HG02678 (cell line): ENCODE measurements at regions not wholly inside any gene's neighbourhood (a gene's known extent, or its start where the extent isn't known, plus 50 kb on each side); places are given as distances from the start of the nearest gene placed in this dataset.

Experiments
- ATAC-seq: cut with Tn5 transposase; IDR thresholded peaks from one replicate; pipeline ENCODE4 v1.9.1; 2021; ENCODE audit warnings: mild to moderate bottlenecking, moderate library complexity; ENCODE audit not compliant: unreplicated experiment

GRCh38 chr18:72100465-72101004 is 443.6 kb downstream of the CBLN2 start:
- no peak for ATAC-seq

DNA sequence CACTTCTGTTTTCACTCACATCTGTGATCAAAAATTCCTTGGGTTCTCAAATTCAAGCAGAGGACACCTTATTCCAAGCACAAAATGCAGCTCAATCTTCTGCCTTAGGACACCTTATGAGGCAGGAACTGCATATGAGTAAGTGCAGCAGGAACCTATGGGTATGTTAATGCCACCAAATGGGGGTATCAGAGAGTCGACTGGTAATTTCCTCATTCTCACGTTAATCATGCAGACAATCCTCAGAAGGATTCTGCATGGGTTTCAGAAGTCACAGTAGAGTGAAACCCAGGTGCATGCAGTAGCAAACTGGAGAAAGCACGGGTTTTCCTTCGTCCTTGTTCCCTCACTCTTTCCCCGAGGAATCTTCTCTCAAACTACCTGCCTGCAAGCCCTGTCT is 452.8 kb downstream of the CBLN2 start:
- ATAC-seq, result no peak

- no peak for ATAC-seq
These were observed 454.7 kb downstream of the CBLN2 start for GRCh38 chr18:72089432-72089831.

DNA sequence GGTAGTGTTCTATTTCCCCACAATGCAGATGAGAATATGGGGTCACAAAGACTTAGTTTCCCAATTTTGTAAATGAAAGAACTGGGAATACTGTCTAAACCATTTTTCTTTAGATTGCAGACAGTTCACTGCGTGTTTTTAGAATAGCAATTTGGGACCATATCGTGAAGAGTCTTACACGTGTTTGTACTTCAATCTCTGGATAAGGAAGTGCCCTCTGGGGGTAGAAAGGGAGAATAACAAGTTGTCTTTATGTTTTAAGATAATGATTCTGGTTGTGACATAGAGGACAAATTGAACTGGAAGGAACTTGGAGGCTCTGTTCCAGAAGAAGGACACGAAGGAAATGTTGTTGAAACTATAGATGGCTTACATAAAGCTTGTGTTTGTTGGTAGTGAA is 457.7 kb downstream of the CBLN2 start:
- ATAC-seq, result no peak

DNA sequence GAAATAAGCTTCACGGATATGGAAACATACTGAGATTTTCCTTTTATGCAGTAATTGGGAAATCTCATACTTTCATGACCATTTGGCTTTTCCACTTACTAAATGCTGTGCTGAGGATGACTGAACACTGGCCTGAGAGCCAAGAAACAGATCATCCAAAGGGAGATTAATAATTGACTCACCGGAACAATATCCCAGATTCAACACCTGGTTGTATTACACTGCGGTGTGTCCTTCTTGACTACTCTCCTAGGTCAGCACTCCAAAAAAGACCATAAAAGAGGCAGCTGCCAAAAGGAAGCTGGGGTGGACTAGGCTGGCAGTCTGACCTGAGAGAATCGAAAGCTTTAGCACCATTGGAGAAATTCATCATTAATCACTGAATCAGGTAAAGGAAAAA is 469.1 kb downstream of the CBLN2 start:
- ATAC-seq, result no peak

DNA sequence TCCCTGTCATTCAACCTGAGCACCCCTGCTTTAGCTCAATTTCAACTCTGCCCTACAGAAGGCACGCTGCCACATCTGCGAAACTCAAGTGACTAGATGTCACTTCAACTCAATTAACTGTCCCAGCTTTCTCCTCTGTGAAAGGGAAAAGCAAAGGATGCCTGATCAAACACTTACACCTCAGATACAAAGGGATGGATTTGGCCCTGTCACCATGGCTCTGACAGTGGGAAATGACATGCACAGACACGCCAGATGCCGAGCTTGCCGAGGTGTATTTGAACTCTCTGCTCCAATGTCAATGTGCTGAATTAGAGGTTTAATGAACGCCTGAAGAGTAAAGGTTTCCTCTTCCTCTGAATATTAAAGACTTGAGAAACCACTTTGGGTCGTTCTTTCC is 481.1 kb downstream of the CBLN2 start:
- no peak for ATAC-seq

DNA sequence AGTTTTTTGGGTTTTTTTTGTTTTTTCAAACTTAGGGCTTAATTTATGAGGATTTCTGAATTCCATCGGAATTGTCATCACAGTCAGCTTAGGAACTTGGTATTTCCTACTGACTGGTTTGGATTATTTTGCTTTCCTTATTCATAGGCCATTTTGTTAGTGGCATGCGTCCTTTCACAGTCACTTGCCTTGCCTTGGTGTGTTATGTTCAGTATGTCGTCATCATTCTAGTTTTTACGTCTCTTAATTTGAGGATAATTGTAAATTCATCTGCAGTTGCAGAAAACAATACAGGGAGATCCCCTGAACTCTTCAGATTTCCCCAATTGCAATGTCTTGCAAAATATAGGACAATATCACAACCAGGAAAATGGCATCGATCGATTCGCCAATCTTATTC is 485.3 kb downstream of the CBLN2 start:
- ATAC-seq, result no peak

GRCh38 chr18:72056171-72056570 is 488.0 kb downstream of the CBLN2 start:
- ATAC-seq, result no peak

GRCh38 chr18:72041313-72042032 is 502.7 kb downstream of the CBLN2 start:
- no peak for ATAC-seq

- ATAC-seq, result no peak
These were observed 530.7 kb downstream of the CBLN2 start for GRCh38 chr18:72013427-72013850.

GRCh38 chr18:71998547-71999097 is 545.5 kb downstream of the CBLN2 start:
- no peak for ATAC-seq

GRCh38 chr18:71995904-71996465 is 548.2 kb downstream of the CBLN2 start:
- ATAC-seq, result no peak

- no peak for ATAC-seq
These were observed 549.9 kb downstream of the CBLN2 start for GRCh38 chr18:71994273-71994672.

GRCh38 chr18:71989616-71990015 is 554.5 kb downstream of the CBLN2 start:
- no peak for ATAC-seq

DNA sequence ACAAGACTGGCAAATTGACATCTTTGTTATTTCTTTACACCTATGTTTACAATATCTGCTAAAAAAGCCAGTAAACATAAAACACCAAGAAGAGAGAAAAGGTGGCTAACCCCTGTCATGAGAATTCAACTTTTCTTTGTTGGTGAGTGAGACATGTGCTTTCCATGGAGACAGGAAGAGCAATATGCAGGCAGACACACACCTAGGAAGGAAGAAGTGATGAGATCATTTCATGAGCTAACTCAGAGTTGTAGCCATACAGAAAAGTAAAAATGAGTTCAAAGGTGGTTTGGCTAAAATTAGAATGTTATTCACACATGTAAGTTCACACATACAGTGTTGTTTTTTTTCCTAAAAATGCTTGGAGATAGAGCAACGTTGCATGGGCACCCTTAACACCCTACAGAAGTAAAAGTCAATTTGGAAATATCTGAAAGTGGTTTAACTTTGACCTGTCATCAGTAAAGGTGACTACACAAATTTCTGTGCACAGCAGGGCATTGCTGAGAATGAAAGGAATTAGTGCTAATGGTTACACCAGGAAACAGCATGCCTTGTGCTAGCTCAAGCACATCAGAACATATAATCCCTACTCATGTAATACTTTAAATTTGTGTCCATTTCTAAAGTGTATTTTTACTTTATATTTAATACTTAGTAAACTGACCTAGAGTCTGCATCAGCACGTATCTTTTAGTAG is 557.6 kb downstream of the CBLN2 start:
- ATAC-seq, result no peak

DNA sequence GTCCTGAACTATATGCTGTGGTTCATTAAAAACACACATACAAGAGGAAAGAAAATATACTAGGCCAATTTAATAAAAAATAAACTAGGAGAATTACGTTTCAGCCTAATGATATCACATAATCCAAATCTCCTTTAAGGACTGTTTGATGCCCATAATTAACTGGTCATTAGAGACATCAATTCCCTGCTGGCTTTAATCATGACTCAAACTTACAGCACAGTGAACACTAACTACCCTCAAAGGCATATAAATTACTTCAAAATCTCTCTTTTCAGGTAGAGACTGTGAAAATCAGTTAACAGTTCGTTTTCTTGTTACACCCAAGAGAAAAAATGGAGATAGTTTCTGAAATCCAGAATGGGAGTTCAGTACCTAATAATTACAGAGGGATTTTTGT is 567.4 kb downstream of the CBLN2 start:
- no peak for ATAC-seq

- ATAC-seq, result no peak
These were observed 577.4 kb downstream of the CBLN2 start for GRCh38 chr18:71966791-71967190.

- no peak for ATAC-seq
These were observed 585.5 kb downstream of the CBLN2 start for GRCh38 chr18:71958605-71959004.

DNA sequence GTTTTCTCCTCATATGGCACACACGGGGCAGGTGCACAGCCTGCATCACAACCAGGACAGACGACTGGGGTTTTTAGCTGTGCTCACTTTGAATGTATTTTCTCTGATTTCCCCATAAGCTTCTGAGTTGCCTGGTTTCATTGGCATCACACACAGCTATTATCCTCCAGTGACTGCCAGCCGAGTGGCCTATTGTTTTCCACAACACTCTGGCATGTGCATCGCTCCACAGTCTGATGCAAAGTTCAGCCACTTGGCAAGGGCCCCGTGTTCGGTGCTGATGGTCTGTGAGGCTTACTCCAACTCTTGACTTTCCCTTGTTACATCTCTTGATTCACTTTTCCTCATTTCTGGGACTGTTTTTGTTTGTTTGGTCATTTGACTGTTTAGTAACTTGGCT is 593.1 kb downstream of the CBLN2 start:
- no peak for ATAC-seq

- no peak for ATAC-seq
These were observed 601.7 kb downstream of the CBLN2 start for GRCh38 chr18:71942433-71942832.

GRCh38 chr18:71939483-71939882 is 604.7 kb downstream of the CBLN2 start:
- ATAC-seq, result no peak

DNA sequence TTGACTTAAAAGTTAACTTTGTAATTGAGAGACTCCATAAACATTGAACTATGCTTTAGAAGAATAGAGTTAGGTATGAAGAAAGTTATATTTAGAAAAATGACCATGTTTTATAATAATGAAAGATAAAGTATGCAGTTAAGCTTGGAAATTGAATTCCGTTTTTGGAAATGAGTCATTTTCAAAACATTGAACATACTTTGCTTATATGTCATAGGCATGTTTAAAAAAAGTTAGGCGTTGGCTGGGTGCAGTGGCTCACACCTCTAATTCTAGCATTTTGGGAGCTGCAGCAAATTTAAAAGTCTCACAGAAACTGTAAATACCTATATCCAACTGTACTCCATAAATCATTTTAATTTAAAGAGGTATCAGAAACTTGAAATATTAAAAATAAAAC is 607.4 kb downstream of the CBLN2 start:
- no peak for ATAC-seq
